ENCODE measurements at regions not wholly inside any gene's neighbourhood (a gene's known extent, or its start where the extent isn't known, plus 50 kb on each side); places are given as distances from the start of the nearest gene placed in this dataset.

- H2BK120ac ChIP-seq (ENCODE audit: low read depth, low read length, poor library complexity, severe bottlenecking): no peak overlapping the region
- no peak overlapping the region for H3K14ac ChIP-seq (ENCODE audit: insufficient read depth, low read length)
- H4K8ac ChIP-seq (replicated peaks; ENCODE audit: insufficient read length, low read depth, low read length): no peak overlapping the region
- H3K4me1 ChIP-seq (ENCODE audit: insufficient read depth, low read length): no peaks in the 10 kb centered on the region
- H2AFZ ChIP-seq (ENCODE audit: low read length): no peak overlapping the region
- Mint-ChIP-seq H3K36me3 (ENCODE audit: insufficient read depth in 1 of 3, low read depth in 3 of 3) (no peaks in the 10 kb centered on the region), H3K4me3 (no peak overlapping the region), H3K4me1 (no peaks in the 10 kb centered on the region), H3K27ac (no peak overlapping the region), H3K9me3 (no peaks in the 10 kb centered on the region), H3K27me3 (ENCODE audit: low read depth) (no peaks in the 10 kb centered on the region)
- H3K9me3 ChIP-seq (ENCODE audit: control insufficient read depth, low read depth, low read length): no peaks in the 10 kb centered on the region
- no peak for TF ChIP-seq CTCF (conservative IDR thresholded peaks at IDR 0.05)
- no peak overlapping the region for H2BK12ac ChIP-seq (ENCODE audit: insufficient read length, low read depth, low read length)
- H2BK15ac ChIP-seq (ENCODE audit: low read depth, low read length): no peak overlapping the region
- H4K5ac ChIP-seq (ENCODE audit: insufficient read length, low read depth, low read length): no peak overlapping the region
- no peak overlapping the region for H2AK5ac ChIP-seq (ENCODE audit: insufficient read length, low read length)
- H3K9ac ChIP-seq (ENCODE audit: extremely low read depth, insufficient read length, low read length): no peak overlapping the region
- H2BK20ac ChIP-seq (ENCODE audit: low read depth, low read length, poor library complexity, severe bottlenecking): no peak overlapping the region
- H3T11ph ChIP-seq (ENCODE audit: low read length): no peak overlapping the region
- no peak overlapping the region for H3K18ac ChIP-seq (ENCODE audit: insufficient read length, low read depth, low read length)
- H3K79me1 ChIP-seq (ENCODE audit: insufficient read depth, low read depth, low read length, poor library complexity, severe bottlenecking): no peaks in the 10 kb centered on the region
- no peak overlapping the region for H3K27ac ChIP-seq (ENCODE audit: insufficient read length, low read depth, low read length)
- H4K20me1 ChIP-seq (ENCODE audit: control insufficient read depth, insufficient read depth, insufficient read length): no peaks in the 10 kb centered on the region
- no peak overlapping the region for H4K91ac ChIP-seq (ENCODE audit: insufficient read length, low read depth, low read length)
- H3K27me3 ChIP-seq (ENCODE audit: insufficient read depth, low read length): no peaks in the 10 kb centered on the region
- no peaks in the 10 kb centered on the region for H3K79me2 ChIP-seq (ENCODE audit: insufficient read depth, low read length)
- DNase-seq: no peak
- H2BK5ac ChIP-seq (ENCODE audit: insufficient read length, low read length): no peak overlapping the region
- H3K4me2 ChIP-seq (ENCODE audit: insufficient read depth, insufficient read length, low read length): no peak overlapping the region
- H3K23ac ChIP-seq (ENCODE audit: insufficient read length, low read depth, low read length): no peak overlapping the region
- no peak overlapping the region for H3K4ac ChIP-seq (ENCODE audit: low read depth, low read length)
- no peak overlapping the region for H3K56ac ChIP-seq (ENCODE audit: insufficient read length, low read depth, low read length)
- H3K23me2 ChIP-seq (ENCODE audit: insufficient read length, low read depth, low read length, poor library complexity, severe bottlenecking): no peaks in the 10 kb centered on the region
These were observed 312.2 kb downstream of the BTBD3 start for GRCh38 chr20:12229891-12230290.
